Nephron progenitor cell (in vitro differentiated cells): ENCODE measurements at regions not wholly inside any gene's neighbourhood (a gene's known extent, or its start where the extent isn't known, plus 50 kb on each side); places are given as distances from the start of the nearest gene placed in this dataset.
"Not testable (repeated sequence)": the region's sequence is repeated elsewhere in the genome, so short reads cannot be mapped to it uniquely, and the experiment has no call there.

Source experiments
- DNase-seq: peaks from one replicate; pipeline ENCODE4 v3.0.0; 2021
- H3K27ac Mint-ChIP-seq: 2 replicates; pipeline ENCODE4 v1.8.0; 2021; ENCODE audit warnings: mild to moderate bottlenecking, moderate library complexity, mixed read lengths
- H3K27me3 Mint-ChIP-seq: 2 replicates; pipeline ENCODE4 v1.8.0; 2021; ENCODE audit warnings: mild to moderate bottlenecking, low read depth, mixed read lengths; ENCODE audit not compliant: poor library complexity
- H3K36me3 Mint-ChIP-seq: 2 replicates; pipeline ENCODE4 v1.8.0; 2021; ENCODE audit warnings: low read depth, mixed read lengths
- H3K4me1 Mint-ChIP-seq: 2 replicates; pipeline ENCODE4 v1.8.0; 2021; ENCODE audit warnings: mixed read lengths
- H3K4me3 Mint-ChIP-seq: 2 replicates; pipeline ENCODE4 v1.8.0; 2021; ENCODE audit warnings: mild to moderate bottlenecking, moderate library complexity, mixed read lengths
- H3K9me3 Mint-ChIP-seq: 2 replicates; pipeline ENCODE4 v1.8.0; 2021; ENCODE audit warnings: mild to moderate bottlenecking, moderate library complexity, mixed read lengths
- TF ChIP-seq, protein P1 (sequence below): fragments of 200-600 bp; sonication (generic); IDR thresholded peaks from 2 replicates; pipeline ENCODE4 v1.5.0; 2021; ENCODE audit warnings: antibody characterized with exemption

DNA sequence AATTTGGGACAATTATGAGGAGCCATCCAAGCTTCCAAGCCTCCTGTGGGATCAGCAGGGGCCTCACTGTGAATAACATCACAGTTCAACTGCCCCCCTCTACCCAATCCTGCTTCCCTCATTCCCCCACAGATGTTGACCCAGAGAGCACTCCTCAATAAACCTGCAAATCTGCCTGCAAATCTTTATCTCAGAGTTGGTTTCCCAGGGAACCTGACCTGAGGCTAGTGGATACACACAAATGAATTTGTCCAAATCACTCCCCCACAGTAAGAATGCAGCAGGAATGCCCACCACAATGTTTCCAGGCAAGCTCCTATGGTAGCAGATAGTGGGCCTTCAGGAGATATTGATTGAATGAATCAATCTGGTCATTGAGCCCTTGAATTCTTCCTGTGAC, 56.4 kb upstream of the HIVEP3 start:
- peaks cover 3% of the 10 kb centered on the region for H3K27me3 Mint-ChIP-seq
- TF ChIP-seq, protein P1, sequence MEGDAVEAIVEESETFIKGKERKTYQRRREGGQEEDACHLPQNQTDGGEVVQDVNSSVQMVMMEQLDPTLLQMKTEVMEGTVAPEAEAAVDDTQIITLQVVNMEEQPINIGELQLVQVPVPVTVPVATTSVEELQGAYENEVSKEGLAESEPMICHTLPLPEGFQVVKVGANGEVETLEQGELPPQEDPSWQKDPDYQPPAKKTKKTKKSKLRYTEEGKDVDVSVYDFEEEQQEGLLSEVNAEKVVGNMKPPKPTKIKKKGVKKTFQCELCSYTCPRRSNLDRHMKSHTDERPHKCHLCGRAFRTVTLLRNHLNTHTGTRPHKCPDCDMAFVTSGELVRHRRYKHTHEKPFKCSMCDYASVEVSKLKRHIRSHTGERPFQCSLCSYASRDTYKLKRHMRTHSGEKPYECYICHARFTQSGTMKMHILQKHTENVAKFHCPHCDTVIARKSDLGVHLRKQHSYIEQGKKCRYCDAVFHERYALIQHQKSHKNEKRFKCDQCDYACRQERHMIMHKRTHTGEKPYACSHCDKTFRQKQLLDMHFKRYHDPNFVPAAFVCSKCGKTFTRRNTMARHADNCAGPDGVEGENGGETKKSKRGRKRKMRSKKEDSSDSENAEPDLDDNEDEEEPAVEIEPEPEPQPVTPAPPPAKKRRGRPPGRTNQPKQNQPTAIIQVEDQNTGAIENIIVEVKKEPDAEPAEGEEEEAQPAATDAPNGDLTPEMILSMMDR: no peak
- no peaks in the 10 kb centered on the region for H3K4me1 Mint-ChIP-seq
- H3K4me3 Mint-ChIP-seq: no peak overlapping the region
- DNase-seq: no peak
- no peaks in the 10 kb centered on the region for H3K9me3 Mint-ChIP-seq
- no peak overlapping the region for H3K27ac Mint-ChIP-seq
- no peaks in the 10 kb centered on the region for H3K36me3 Mint-ChIP-seq

DNA sequence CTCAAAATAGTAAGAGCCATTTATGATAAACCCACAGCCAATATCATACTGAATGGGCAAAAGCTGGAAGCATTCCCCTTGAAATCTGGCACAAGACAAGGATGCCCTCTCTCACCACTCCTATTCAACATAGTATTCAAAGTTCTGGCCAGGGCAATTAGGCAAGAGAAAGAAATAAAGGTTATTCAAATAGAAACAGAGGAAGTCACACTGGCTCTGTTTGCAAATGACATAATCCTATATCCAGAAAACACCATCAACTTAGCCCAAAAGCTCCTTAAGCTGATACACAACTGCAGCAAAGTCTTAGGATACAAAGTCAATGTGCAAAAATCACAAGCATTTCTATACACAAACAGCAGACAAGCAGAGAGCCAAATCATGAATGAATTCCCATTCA, 49.8 kb upstream of the HIVEP3 start:
- not testable (repeated sequence) for H3K27ac Mint-ChIP-seq, H3K27me3 Mint-ChIP-seq, H3K4me1 Mint-ChIP-seq, DNase-seq, H3K36me3 Mint-ChIP-seq, H3K4me3 Mint-ChIP-seq
- H3K9me3 Mint-ChIP-seq: peaks cover 28% of the 10 kb centered on the region
